KMS-11 (cell line): ENCODE measurements at regions not wholly inside any gene's neighbourhood (a gene's known extent, or its start where the extent isn't known, plus 50 kb on each side); places are given as distances from the start of the nearest gene placed in this dataset.

Source experiments
- H2AFZ ChIP-seq: fragments of 200-600 bp; sonication (generic); 2 replicates; pipeline ENCODE4 v1.6.1; 2016; ENCODE audit warnings: antibody characterized with exemption, mixed run types, low read depth
- H3K27ac ChIP-seq: fragments of 200-600 bp; sonication (generic); 2 replicates; pipeline ENCODE4 v1.6.1; 2016; ENCODE audit warnings: mild to moderate bottlenecking, mixed run types
- H3K27me3 ChIP-seq: fragments of 200-600 bp; sonication (generic); 2 replicates; pipeline ENCODE4 v1.6.1; 2017; ENCODE audit warnings: mild to moderate bottlenecking, low read depth, mixed run types, moderate library complexity; ENCODE audit not compliant: insufficient read depth
- H3K36me3 ChIP-seq: fragments of 200-600 bp; sonication (generic); 2 replicates; pipeline ENCODE4 v1.6.1; 2017; ENCODE audit warnings: mild to moderate bottlenecking, mixed run types; ENCODE audit not compliant: insufficient read depth
- H3K4me1 ChIP-seq: fragments of 200-600 bp; sonication (generic); 2 replicates; pipeline ENCODE4 v1.6.1; 2016; ENCODE audit warnings: mild to moderate bottlenecking, low read depth, mixed run types; ENCODE audit not compliant: poor library complexity, severe bottlenecking
- H3K4me2 ChIP-seq: fragments of 200-600 bp; sonication (generic); 2 replicates; pipeline ENCODE4 v1.7.0; 2016; ENCODE audit warnings: mild to moderate bottlenecking, mixed run types
- H3K4me3 ChIP-seq: fragments of 200-600 bp; sonication (generic); IDR thresholded peaks from 2 replicates; pipeline ENCODE4 v1.6.1; 2017; ENCODE audit warnings: low read depth, low read length, mixed read lengths; ENCODE audit not compliant: insufficient read depth
- H3K79me2 ChIP-seq: fragments of 200-600 bp; sonication (generic); 2 replicates; pipeline ENCODE4 v1.6.1; 2016; ENCODE audit warnings: low read depth, mixed run types; ENCODE audit not compliant: insufficient read depth
- H3K9ac ChIP-seq: fragments of 200-600 bp; sonication (generic); 2 replicates; pipeline ENCODE4 v1.6.1; 2016; ENCODE audit warnings: mild to moderate bottlenecking, mixed run types
- H4K20me1 ChIP-seq: fragments of 200-600 bp; sonication (generic); 2 replicates; pipeline ENCODE4 v1.6.1; 2016; ENCODE audit warnings: mild to moderate bottlenecking, mixed run types; ENCODE audit not compliant: insufficient read depth
- CTCF ChIP-seq: fragments of 200-600 bp; sonication (generic); conservative IDR thresholded peaks from 2 replicates; pipeline ENCODE4 v1.6.1; 2017; ENCODE audit warnings: low read depth, mild to moderate bottlenecking, antibody characterized with exemption, low read length, moderate library complexity, mixed read lengths

GRCh38 chr5:135700731-135701130, 121.9 kb upstream of the CXCL14 start:
- Histone ChIP-seq H3K36me3 (no peaks in the 10 kb centered on the region), H3K79me2 (no peaks in the 10 kb centered on the region), H3K27me3 (no peaks in the 10 kb centered on the region), H3K4me1 (no peaks in the 10 kb centered on the region), H3K27ac (no peak overlapping the region), H2AFZ (no peak overlapping the region), H4K20me1 (no peaks in the 10 kb centered on the region), H3K4me3 (no peak overlapping the region), H3K9ac (no peak overlapping the region), H3K4me2 (no peak overlapping the region)
- TF ChIP-seq CTCF, result no peak

- no peaks in the 10 kb centered on the region for H3K79me2 ChIP-seq
- no peak overlapping the region for H3K9ac ChIP-seq
- no peak overlapping the region for H3K4me2 ChIP-seq
- no peak for TF ChIP-seq CTCF
- H2AFZ ChIP-seq, result no peak overlapping the region
- H4K20me1 ChIP-seq, result no peaks in the 10 kb centered on the region
- no peak overlapping the region for H3K27ac ChIP-seq
- no peaks in the 10 kb centered on the region for H3K36me3 ChIP-seq
- H3K4me3 ChIP-seq, result no peak overlapping the region
- H3K4me1 ChIP-seq, result no peaks in the 10 kb centered on the region
- H3K27me3 ChIP-seq, result no peaks in the 10 kb centered on the region
Measured at GRCh38 chr5:135697959-135698345, 119.2 kb upstream of the CXCL14 start.

- TF ChIP-seq CTCF, result no peak
- no peak overlapping the region for H3K4me2 ChIP-seq
- no peaks in the 10 kb centered on the region for H3K36me3 ChIP-seq
- H3K79me2 ChIP-seq, result no peaks in the 10 kb centered on the region
- H3K27me3 ChIP-seq, result no peaks in the 10 kb centered on the region
- H3K4me3 ChIP-seq, result no peak overlapping the region
- no peak overlapping the region for H3K9ac ChIP-seq
- H4K20me1 ChIP-seq, result no peaks in the 10 kb centered on the region
- no peak overlapping the region for H3K27ac ChIP-seq
- no peak overlapping the region for H2AFZ ChIP-seq
- H3K4me1 ChIP-seq, result no peaks in the 10 kb centered on the region
Measured at GRCh38 chr5:135697251-135697958, 118.6 kb upstream of the CXCL14 start.

GRCh38 chr5:135696317-135696716, 117.5 kb upstream of the CXCL14 start:
- H2AFZ ChIP-seq, result no peak overlapping the region
- H3K36me3 ChIP-seq, result no peaks in the 10 kb centered on the region
- H3K4me3 ChIP-seq, result no peak overlapping the region
- H3K27me3 ChIP-seq, result no peaks in the 10 kb centered on the region
- no peaks in the 10 kb centered on the region for H4K20me1 ChIP-seq
- H3K4me2 ChIP-seq, result no peak overlapping the region
- H3K4me1 ChIP-seq, result no peaks in the 10 kb centered on the region
- no peaks in the 10 kb centered on the region for H3K79me2 ChIP-seq
- no peak overlapping the region for H3K27ac ChIP-seq
- H3K9ac ChIP-seq, result no peak overlapping the region
- no peak for TF ChIP-seq CTCF
